Chondrocyte (in vitro differentiated cells): ENCODE measurements at regions not wholly inside any gene's neighbourhood (a gene's known extent, or its start where the extent isn't known, plus 50 kb on each side); places are given as distances from the start of the nearest gene placed in this dataset.

Experiments used
- DNase-seq: peaks from one replicate; pipeline ENCODE4 v3.0.0; 2021; ENCODE audit warnings: mixed read lengths, low spot score
- H3K27ac Mint-ChIP-seq: one replicate; pipeline ENCODE4 v1.8.0; 2021; ENCODE audit warnings: mild to moderate bottlenecking, moderate library complexity, mixed read lengths; ENCODE audit not compliant: unreplicated experiment
- H3K27me3 Mint-ChIP-seq: 2 replicates; pipeline ENCODE4 v1.8.0; 2021; ENCODE audit warnings: low read depth, mixed read lengths
- H3K36me3 Mint-ChIP-seq: 2 replicates; pipeline ENCODE4 v1.8.0; 2021; ENCODE audit warnings: low read depth, mixed read lengths
- H3K4me1 Mint-ChIP-seq: 2 replicates; pipeline ENCODE4 v1.8.0; 2021; ENCODE audit warnings: low read depth, mild to moderate bottlenecking, mixed read lengths
- H3K4me3 Mint-ChIP-seq: one replicate; pipeline ENCODE4 v1.8.0; 2021; ENCODE audit warnings: mild to moderate bottlenecking, moderate library complexity, mixed read lengths; ENCODE audit not compliant: unreplicated experiment
- H3K9me3 Mint-ChIP-seq: 2 replicates; pipeline ENCODE4 v1.8.0; 2021; ENCODE audit warnings: low read depth, mixed read lengths
- TF ChIP-seq, protein P1 (sequence below): fragments of 200-600 bp; sonication (generic); IDR thresholded peaks from 2 replicates; pipeline ENCODE4 v1.5.0; 2021; ENCODE audit warnings: antibody characterized with exemption, mild to moderate bottlenecking, moderate library complexity

DNA sequence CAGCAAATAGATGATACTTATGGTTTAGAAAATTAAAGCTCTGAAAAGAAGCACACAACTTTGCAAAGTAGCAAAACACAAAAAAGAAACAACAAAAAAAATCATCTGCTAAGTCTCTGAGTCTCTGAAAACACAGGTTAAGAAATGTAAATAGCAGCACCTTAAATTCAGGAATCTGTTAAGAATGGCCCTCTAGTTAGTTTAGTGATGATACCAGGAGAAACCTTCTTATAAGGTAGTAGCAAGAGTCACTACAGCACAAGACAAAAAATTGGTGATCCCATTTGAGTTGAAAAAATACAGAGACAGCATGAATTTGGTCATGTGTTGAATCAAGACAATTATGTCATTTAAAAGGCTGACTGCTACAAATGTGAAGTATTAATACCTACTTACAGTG, 308.2 kb upstream of the ADGRL3 start:
- DNase-seq: no peak
- TF ChIP-seq, protein P1, sequence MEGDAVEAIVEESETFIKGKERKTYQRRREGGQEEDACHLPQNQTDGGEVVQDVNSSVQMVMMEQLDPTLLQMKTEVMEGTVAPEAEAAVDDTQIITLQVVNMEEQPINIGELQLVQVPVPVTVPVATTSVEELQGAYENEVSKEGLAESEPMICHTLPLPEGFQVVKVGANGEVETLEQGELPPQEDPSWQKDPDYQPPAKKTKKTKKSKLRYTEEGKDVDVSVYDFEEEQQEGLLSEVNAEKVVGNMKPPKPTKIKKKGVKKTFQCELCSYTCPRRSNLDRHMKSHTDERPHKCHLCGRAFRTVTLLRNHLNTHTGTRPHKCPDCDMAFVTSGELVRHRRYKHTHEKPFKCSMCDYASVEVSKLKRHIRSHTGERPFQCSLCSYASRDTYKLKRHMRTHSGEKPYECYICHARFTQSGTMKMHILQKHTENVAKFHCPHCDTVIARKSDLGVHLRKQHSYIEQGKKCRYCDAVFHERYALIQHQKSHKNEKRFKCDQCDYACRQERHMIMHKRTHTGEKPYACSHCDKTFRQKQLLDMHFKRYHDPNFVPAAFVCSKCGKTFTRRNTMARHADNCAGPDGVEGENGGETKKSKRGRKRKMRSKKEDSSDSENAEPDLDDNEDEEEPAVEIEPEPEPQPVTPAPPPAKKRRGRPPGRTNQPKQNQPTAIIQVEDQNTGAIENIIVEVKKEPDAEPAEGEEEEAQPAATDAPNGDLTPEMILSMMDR: no peak
- H3K9me3 Mint-ChIP-seq: no peaks in the 10 kb centered on the region
- H3K27me3 Mint-ChIP-seq: no peaks in the 10 kb centered on the region
- no peak overlapping the region for H3K4me3 Mint-ChIP-seq
- H3K4me1 Mint-ChIP-seq: peaks cover 8% of the 10 kb centered on the region
- H3K36me3 Mint-ChIP-seq: no peaks in the 10 kb centered on the region
- H3K27ac Mint-ChIP-seq: no peak overlapping the region

- Mint-ChIP-seq H3K36me3 (no peaks in the 10 kb centered on the region), H3K4me1 (peaks cover 17% of the 10 kb centered on the region), H3K4me3 (no peak overlapping the region), H3K9me3 (no peaks in the 10 kb centered on the region), H3K27me3 (no peaks in the 10 kb centered on the region), H3K27ac (no peak overlapping the region)
- no peak for DNase-seq
- TF ChIP-seq, protein P1: no peak
Measured at GRCh38 chr4:60897415-60897814, 302.7 kb upstream of the ADGRL3 start.

DNA sequence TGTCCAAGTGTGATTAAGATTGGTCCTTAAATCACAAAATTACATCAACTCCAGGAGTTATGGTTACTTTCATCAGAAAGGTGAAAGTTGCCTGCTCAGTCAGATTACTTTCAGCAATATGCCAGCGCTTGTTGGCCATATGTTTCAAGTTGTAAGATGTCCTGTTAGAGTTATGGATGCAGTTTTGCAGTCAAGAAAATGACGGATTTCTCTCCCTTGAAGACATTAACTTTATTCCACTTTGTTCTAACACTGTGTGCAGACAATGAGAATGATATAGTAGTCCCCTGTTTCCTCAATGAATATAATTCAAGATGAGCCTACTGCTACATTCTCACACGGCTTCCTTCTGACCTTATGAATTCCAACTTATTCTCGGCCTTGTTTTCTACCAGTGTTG, 295.0 kb upstream of the ADGRL3 start:
- no peak for DNase-seq
- Mint-ChIP-seq H3K36me3 (no peaks in the 10 kb centered on the region), H3K4me1 (no peaks in the 10 kb centered on the region), H3K9me3 (no peaks in the 10 kb centered on the region), H3K27ac (no peak overlapping the region), H3K4me3 (no peak overlapping the region), H3K27me3 (no peaks in the 10 kb centered on the region)
- TF ChIP-seq, protein P1: no peak

DNA sequence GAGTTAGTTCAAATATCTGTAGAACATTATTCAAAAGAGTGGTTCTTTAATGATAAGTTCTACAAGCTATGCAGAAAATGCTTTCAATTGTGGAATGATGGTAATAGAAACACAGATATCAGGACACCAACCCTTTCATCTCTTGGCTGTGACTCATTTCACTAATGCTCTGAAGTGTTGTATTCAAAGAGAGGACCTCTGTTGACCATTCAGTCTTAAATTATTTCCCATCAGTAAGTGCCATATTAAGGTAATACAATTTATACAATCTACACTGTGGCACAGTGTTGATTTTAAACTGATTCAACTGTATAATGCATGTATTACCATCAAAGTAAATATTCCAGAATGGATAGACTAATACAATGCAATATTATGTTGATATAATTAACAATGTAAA, 289.0 kb upstream of the ADGRL3 start:
- TF ChIP-seq, protein P1: no peak
- no peaks in the 10 kb centered on the region for H3K27me3 Mint-ChIP-seq
- no peak for DNase-seq
- H3K9me3 Mint-ChIP-seq: peaks cover 4% of the 10 kb centered on the region
- H3K4me1 Mint-ChIP-seq: no peaks in the 10 kb centered on the region
- H3K36me3 Mint-ChIP-seq: no peaks in the 10 kb centered on the region
- no peak overlapping the region for H3K4me3 Mint-ChIP-seq
- no peak overlapping the region for H3K27ac Mint-ChIP-seq

DNA sequence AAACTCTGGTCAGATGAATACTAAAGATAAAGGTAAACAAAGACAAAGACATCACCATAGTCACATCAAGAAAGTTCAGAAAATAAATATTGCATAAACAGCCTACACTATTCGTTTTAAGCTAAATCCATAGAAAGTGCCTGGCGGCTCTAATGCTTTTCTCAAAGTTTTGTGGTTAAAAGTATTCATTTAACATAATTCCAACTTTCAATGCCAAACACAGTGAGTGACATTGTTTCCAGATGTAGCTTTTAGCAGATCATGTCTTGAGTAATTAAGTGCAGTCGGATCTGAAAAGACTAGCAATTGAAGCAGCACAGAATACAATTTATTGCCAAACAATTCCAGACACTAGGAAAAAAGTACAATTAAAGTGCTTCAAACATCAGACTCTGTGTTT, 287.1 kb upstream of the ADGRL3 start:
- no peaks in the 10 kb centered on the region for H3K27me3 Mint-ChIP-seq
- no peaks in the 10 kb centered on the region for H3K4me1 Mint-ChIP-seq
- H3K4me3 Mint-ChIP-seq: no peak overlapping the region
- TF ChIP-seq, protein P1: no peak
- no peak for DNase-seq
- peaks cover 8% of the 10 kb centered on the region for H3K9me3 Mint-ChIP-seq
- H3K27ac Mint-ChIP-seq: no peak overlapping the region
- no peaks in the 10 kb centered on the region for H3K36me3 Mint-ChIP-seq
